Stimulated activated CD4-positive, alpha-beta T cell treated with anti-CD3 and anti-CD28 coated beads, Interleukin-15, amount 100 ng/mL, for 24 hours (primary cell): ENCODE measurements at regions not wholly inside any gene's neighbourhood (a gene's known extent, or its start where the extent isn't known, plus 50 kb on each side); places are given as distances from the start of the nearest gene placed in this dataset.

Experiments
- DNase-seq: peaks from one replicate; pipeline ENCODE4 v3.0.0-alpha.2; 2020

GRCh38 chr10:78301481-78301880, 267.8 kb downstream of the RPS24 start:
- no peak for DNase-seq

GRCh38 chr10:78301891-78302738, 268.5 kb downstream of the RPS24 start:
- DNase-seq, result no peak

GRCh38 chr10:78302739-78302988, 269.0 kb downstream of the RPS24 start:
- no peak for DNase-seq

- peak; percentile 96 for DNase-seq
These were observed 269.6 kb downstream of the RPS24 start for GRCh38 chr10:78302989-78303854.

- no peak for DNase-seq
These were observed 270.7 kb downstream of the RPS24 start for GRCh38 chr10:78304091-78305045.

- DNase-seq, result no peak
These were observed 271.6 kb downstream of the RPS24 start for GRCh38 chr10:78305311-78305710.

GRCh38 chr10:78306358-78306757, 272.7 kb downstream of the RPS24 start:
- DNase-seq, result no peak

- no peak for DNase-seq
These were observed 273.9 kb downstream of the RPS24 start for GRCh38 chr10:78307576-78307975.

GRCh38 chr10:78309536-78310237, 276.0 kb downstream of the RPS24 start:
- no peak for DNase-seq

GRCh38 chr10:78310481-78311080, 276.9 kb downstream of the RPS24 start:
- no peak for DNase-seq

GRCh38 chr10:78312197-78313047, 278.8 kb downstream of the RPS24 start:
- no peak for DNase-seq

- no peak for DNase-seq
These were observed 279.4 kb downstream of the RPS24 start for GRCh38 chr10:78313048-78313381.

- DNase-seq, result no peak
These were observed 280.0 kb downstream of the RPS24 start for GRCh38 chr10:78313636-78314035.

- no peak for DNase-seq
These were observed 281.0 kb downstream of the RPS24 start for GRCh38 chr10:78314651-78315050.

GRCh38 chr10:78316451-78316931, 282.8 kb downstream of the RPS24 start:
- no peak for DNase-seq

GRCh38 chr10:78318305-78318704, 284.6 kb downstream of the RPS24 start:
- no peak for DNase-seq

- DNase-seq, result no peak
These were observed 285.7 kb downstream of the RPS24 start for GRCh38 chr10:78319371-78319770.

GRCh38 chr10:78319841-78320240, 286.2 kb downstream of the RPS24 start:
- no peak for DNase-seq

- no peak for DNase-seq
These were observed 286.8 kb downstream of the RPS24 start for GRCh38 chr10:78320506-78320905.

GRCh38 chr10:78321000-78321399, 287.3 kb downstream of the RPS24 start:
- DNase-seq, result no peak

- no peak for DNase-seq
These were observed 287.8 kb downstream of the RPS24 start for GRCh38 chr10:78321500-78321899.
